HEK293 (cell line): ENCODE measurements at regions not wholly inside any gene's neighbourhood (a gene's known extent, or its start where the extent isn't known, plus 50 kb on each side); places are given as distances from the start of the nearest gene placed in this dataset.

ENCODE experiments used
- CTCF ChIA-PET: fragments of 350-600 bp; formaldehyde crosslinking; extraction: SDS; loops from one replicate; lab custom pipeline; 2021; ENCODE audit warnings: antibody characterized with exemption; lab: Yijun Ruan, JAX
- POLR2A ChIA-PET: fragments of 300-600 bp; formaldehyde crosslinking; extraction: SDS; loops from one replicate; lab custom pipeline; 2020; ENCODE audit warnings: antibody characterized with exemption, inconsistent platforms; lab: Yijun Ruan, JAX
- H3K27ac ChIP-seq: fragments of 200-500 bp; sonication (Bioruptor generic); 2 replicates; pipeline ENCODE4 v1.5.1; 2014; ENCODE audit warnings: low read depth, low read length, control low read depth, inconsistent platforms; ENCODE audit errors: extremely low read depth
- H3K36me3 ChIP-seq, 2 experiments: fragments of 200-500 bp in 1 of 2; sonication (Bioruptor generic) in 1 of 2; 1 replicate in 1 of 2; 2 replicates in 1 of 2; pipeline ENCODE4 v1.5.1; 2014 to 2017; ENCODE audit warnings: inconsistent platforms in 2 of 2, low read length in 2 of 2; ENCODE audit not compliant: control insufficient read depth in 2 of 2, insufficient read depth in 1 of 2
- H3K4me1 ChIP-seq: fragments of 200-500 bp; sonication (Bioruptor generic); 2 replicates; pipeline ENCODE4 v1.5.1; 2014; ENCODE audit warnings: mild to moderate bottlenecking, low read length, inconsistent platforms; ENCODE audit not compliant: control insufficient read depth, insufficient read depth
- H3K4me3 ChIP-seq: 2 replicates; pipeline ENCODE4 v1.5.1; 2011; ENCODE audit warnings: low read depth, mild to moderate bottlenecking, control low read depth, low read length, moderate library complexity
- H3K9me3 ChIP-seq: fragments of 200-500 bp; sonication (Bioruptor generic); 2 replicates; pipeline ENCODE4 v1.5.1; 2014; ENCODE audit warnings: low read depth, low read length, inconsistent platforms; ENCODE audit not compliant: control insufficient read depth, insufficient read depth
- AEBP2 ChIP-seq: fragments of 450-650 bp; formaldehyde crosslinking; IDR thresholded peaks from 2 replicates; pipeline ENCODE4 v1.5.1; 2016; ENCODE audit warnings: missing biosample characterization, missing genetic modification characterization, borderline replicate concordance
- ATF2 ChIP-seq: fragments of 450-650 bp; formaldehyde crosslinking; IDR thresholded peaks from 2 replicates; pipeline ENCODE4 v1.5.1; 2016; ENCODE audit warnings: missing biosample characterization, missing genetic modification characterization, low read depth
- ELK4 ChIP-seq: IDR thresholded peaks from 2 replicates; pipeline ENCODE4 v1.6.1; 2011; ENCODE audit warnings: mild to moderate bottlenecking, low read depth, low read length, borderline replicate concordance
- GFI1B ChIP-seq: fragments of 450-650 bp; formaldehyde crosslinking; IDR thresholded peaks from 2 replicates; pipeline ENCODE4 v1.5.1; 2016; ENCODE audit warnings: missing biosample characterization, missing genetic modification characterization
- KLF16 ChIP-seq: fragments of 450-650 bp; formaldehyde crosslinking; IDR thresholded peaks from 2 replicates; pipeline ENCODE4 v1.5.1; 2017; ENCODE audit warnings: missing biosample characterization, missing genetic modification characterization
- KLF7 ChIP-seq: fragments of 450-650 bp; formaldehyde crosslinking; IDR thresholded peaks from 2 replicates; pipeline ENCODE4 v1.5.1; 2016; ENCODE audit warnings: missing biosample characterization, missing genetic modification characterization, borderline replicate concordance
- KLF8 ChIP-seq: fragments of 450-650 bp; formaldehyde crosslinking; IDR thresholded peaks from 2 replicates; pipeline ENCODE4 v1.5.1; 2016; ENCODE audit warnings: missing biosample characterization, missing genetic modification characterization
- PRDM4 ChIP-seq: fragments of 450-650 bp; formaldehyde crosslinking; IDR thresholded peaks from 2 replicates; pipeline ENCODE4 v1.5.1; 2017; ENCODE audit warnings: missing biosample characterization, missing genetic modification characterization
- RBAK ChIP-seq: fragments of 450-650 bp; formaldehyde crosslinking; IDR thresholded peaks from 2 replicates; pipeline ENCODE4 v1.5.1; 2016; ENCODE audit warnings: missing biosample characterization, missing genetic modification characterization
- SP2 ChIP-seq: fragments of 450-650 bp; formaldehyde crosslinking; IDR thresholded peaks from 2 replicates; pipeline ENCODE4 v1.5.1; 2016; ENCODE audit warnings: missing biosample characterization, missing genetic modification characterization
- YY1 ChIP-seq: fragments of 450-650 bp; formaldehyde crosslinking; IDR thresholded peaks from 2 replicates; pipeline ENCODE4 v1.5.1; 2018; ENCODE audit warnings: missing biosample characterization, missing genetic modification characterization
- ZBTB8A ChIP-seq: fragments of 450-650 bp; formaldehyde crosslinking; IDR thresholded peaks from 2 replicates; pipeline ENCODE4 v1.5.1; 2016; ENCODE audit warnings: missing biosample characterization, missing genetic modification characterization
- ZNF121 ChIP-seq: fragments of 450-650 bp; formaldehyde crosslinking; IDR thresholded peaks from 2 replicates; pipeline ENCODE4 v1.5.1; 2016; ENCODE audit warnings: missing biosample characterization, missing genetic modification characterization
- ZNF211 ChIP-seq: fragments of 450-650 bp; formaldehyde crosslinking; IDR thresholded peaks from 2 replicates; pipeline ENCODE4 v1.5.1; 2016; ENCODE audit warnings: low read depth, missing biosample characterization, missing genetic modification characterization
- ZNF266 ChIP-seq: fragments of 450-650 bp; formaldehyde crosslinking; IDR thresholded peaks from 2 replicates; pipeline ENCODE4 v1.5.1; 2016; ENCODE audit warnings: missing biosample characterization, missing genetic modification characterization, low read depth
- ZNF335 ChIP-seq: fragments of 450-650 bp; formaldehyde crosslinking; conservative IDR thresholded peaks from 2 replicates; pipeline ENCODE4 v1.5.1; 2016; ENCODE audit warnings: missing biosample characterization, missing genetic modification characterization
- ZNF350 ChIP-seq: fragments of 450-650 bp; formaldehyde crosslinking; IDR thresholded peaks from 2 replicates; pipeline ENCODE4 v1.5.0; 2017; ENCODE audit warnings: missing biosample characterization, mild to moderate bottlenecking, missing genetic modification characterization
- ZNF473 ChIP-seq: fragments of 450-650 bp; formaldehyde crosslinking; IDR thresholded peaks from 2 replicates; pipeline ENCODE4 v1.5.1; 2017; ENCODE audit warnings: missing biosample characterization, missing genetic modification characterization
- ZNF501 ChIP-seq: fragments of 450-650 bp; formaldehyde crosslinking; IDR thresholded peaks from 2 replicates; pipeline ENCODE4 v1.5.1; 2016; ENCODE audit warnings: missing biosample characterization, missing genetic modification characterization
- ZNF510 ChIP-seq: fragments of 450-650 bp; formaldehyde crosslinking; IDR thresholded peaks from 2 replicates; pipeline ENCODE4 v1.5.1; 2018; ENCODE audit warnings: mild to moderate bottlenecking, missing genetic modification characterization, missing biosample characterization; ENCODE audit not compliant: insufficient replicate concordance
- ZNF549 ChIP-seq: fragments of 450-650 bp; IDR thresholded peaks from 2 replicates; pipeline ENCODE4 v1.5.1; 2018; ENCODE audit warnings: missing biosample characterization, missing genetic modification characterization, mild to moderate bottlenecking, inconsistent platforms, moderate library complexity
- ZNF621 ChIP-seq: fragments of 450-650 bp; formaldehyde crosslinking; IDR thresholded peaks from 2 replicates; pipeline ENCODE4 v1.5.1; 2017; ENCODE audit warnings: missing biosample characterization, missing genetic modification characterization
- ZNF623 ChIP-seq: fragments of 450-650 bp; formaldehyde crosslinking; IDR thresholded peaks from 2 replicates; pipeline ENCODE4 v1.5.1; 2016; ENCODE audit warnings: missing biosample characterization, missing genetic modification characterization
- ZNF629 ChIP-seq: fragments of 450-650 bp; formaldehyde crosslinking; IDR thresholded peaks from 2 replicates; pipeline ENCODE4 v1.5.1; 2017; ENCODE audit warnings: missing biosample characterization, missing genetic modification characterization
- ZNF830 ChIP-seq: fragments of 450-650 bp; IDR thresholded peaks from 2 replicates; pipeline ENCODE4 v1.5.0; 2018; ENCODE audit warnings: missing biosample characterization, missing genetic modification characterization, low read depth, mild to moderate bottlenecking, moderate library complexity
- ZSCAN18 ChIP-seq: fragments of 450-650 bp; formaldehyde crosslinking; IDR thresholded peaks from 2 replicates; pipeline ENCODE4 v1.5.1; 2016; ENCODE audit warnings: missing biosample characterization, missing genetic modification characterization

- CTCF ChIA-PET = interaction anchor here (0.7 kb wide), 1 partner anchor 151 kb away, joined by 3 read pairs; no protein-coding TSS in a partner anchor
- H3K27ac ChIP-seq = no peak overlapping the region
- H3K4me3 ChIP-seq = no peak overlapping the region
- no peaks in the 10 kb centered on the region for H3K36me3 ChIP-seq
- POLR2A ChIA-PET = no interaction called here
- H3K9me3 ChIP-seq = no peaks in the 10 kb centered on the region
- no peaks in the 10 kb centered on the region for H3K4me1 ChIP-seq
- no peak for TF ChIP-seq ZNF549
- no peak for TF ChIP-seq ZNF623 (tag by site-specific recombination)
- no peak for TF ChIP-seq ELK4
- no peak for TF ChIP-seq PRDM4 (tag by site-specific recombination)
- no peak for TF ChIP-seq ZNF830 (tag by site-specific recombination)
- TF ChIP-seq AEBP2 (tag by site-specific recombination) = no peak
- TF ChIP-seq SP2 (tag by site-specific recombination) = no peak
- no peak for TF ChIP-seq ZNF510 (tag by site-specific recombination)
- no peak for TF ChIP-seq ZNF335 (tag by site-specific recombination)
- no peak for TF ChIP-seq GFI1B
- TF ChIP-seq ZNF473 = no peak
- no peak for TF ChIP-seq ZNF266 (tag by site-specific recombination)
- TF ChIP-seq ATF2 = no peak
- TF ChIP-seq YY1 (tag by site-specific recombination) = no peak
Observed at GRCh38 chr5:115456056-115456455, 88.5 kb downstream of the FEM1C start.

GRCh38 chr5:115455301-115455707, 89.3 kb downstream of the FEM1C start:
- CTCF ChIA-PET = no interaction called here
- H3K36me3 ChIP-seq = no peaks in the 10 kb centered on the region
- no peaks in the 10 kb centered on the region for H3K9me3 ChIP-seq
- H3K27ac ChIP-seq = no peak overlapping the region
- no peak for TF ChIP-seq ZNF350 (tag by site-specific recombination)
- no peak for TF ChIP-seq ZBTB8A
- TF ChIP-seq ZNF121 = no peak
- no peak for TF ChIP-seq KLF7 (tag by site-specific recombination)
- no peak for TF ChIP-seq KLF16
- no peak for TF ChIP-seq RBAK
- no peak for TF ChIP-seq ZSCAN18 (tag by site-specific recombination)
- TF ChIP-seq ZNF629 = no peak
- TF ChIP-seq ZNF211 (tag by site-specific recombination) = no peak
- TF ChIP-seq ZNF335 (tag by site-specific recombination) = no peak
- TF ChIP-seq ZNF501 (tag by site-specific recombination) = no peak
- TF ChIP-seq KLF8 (tag by site-specific recombination) = no peak
- TF ChIP-seq ZNF621 (tag by site-specific recombination) = no peak
- TF ChIP-seq, all 188 proteins: peak for 0
- POLR2A ChIA-PET = no interaction called here
- H3K4me1 ChIP-seq = no peaks in the 10 kb centered on the region
- no peak overlapping the region for H3K4me3 ChIP-seq
